Limb (tissue), 2 donors: ENCODE measurements at regions not wholly inside any gene's neighbourhood (a gene's known extent, or its start where the extent isn't known, plus 50 kb on each side); places are given as distances from the start of the nearest gene placed in this dataset.
A peak's percentile ranks its signal among the peaks of the same experiment; 100 is the strongest.
"Not testable (repeated sequence)": the region's sequence is repeated elsewhere in the genome, so short reads cannot be mapped to it uniquely, and the experiment has no call there.

Source experiments
- DNase-seq, 2 donors: peaks; one replicate each; pipeline ENCODE4 v3.0.0-alpha.2; 2016; ENCODE audit errors: extremely low spot score in 2 of 2

DNA sequence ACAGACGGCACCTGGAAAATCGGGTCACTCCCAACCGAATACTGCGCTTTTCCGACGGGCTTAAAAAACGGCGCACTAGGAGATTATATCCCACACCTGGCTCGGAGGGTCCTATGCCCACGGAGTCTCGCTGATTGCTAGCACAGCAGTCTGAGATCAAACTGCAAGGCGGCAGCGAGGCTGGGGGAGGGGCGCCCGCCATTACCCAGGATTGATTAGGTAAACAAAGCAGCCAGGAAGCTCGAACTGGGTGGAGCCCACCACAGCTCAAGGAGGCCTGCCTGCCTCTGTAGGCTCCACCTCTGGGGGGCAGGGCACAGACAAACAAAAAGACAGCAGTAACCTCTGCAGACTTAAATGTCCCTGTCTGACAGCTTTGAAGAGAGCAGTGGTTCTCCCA is 64.5 kb downstream of the SLC30A10 start:
- DNase-seq: not testable (repeated sequence)

DNA sequence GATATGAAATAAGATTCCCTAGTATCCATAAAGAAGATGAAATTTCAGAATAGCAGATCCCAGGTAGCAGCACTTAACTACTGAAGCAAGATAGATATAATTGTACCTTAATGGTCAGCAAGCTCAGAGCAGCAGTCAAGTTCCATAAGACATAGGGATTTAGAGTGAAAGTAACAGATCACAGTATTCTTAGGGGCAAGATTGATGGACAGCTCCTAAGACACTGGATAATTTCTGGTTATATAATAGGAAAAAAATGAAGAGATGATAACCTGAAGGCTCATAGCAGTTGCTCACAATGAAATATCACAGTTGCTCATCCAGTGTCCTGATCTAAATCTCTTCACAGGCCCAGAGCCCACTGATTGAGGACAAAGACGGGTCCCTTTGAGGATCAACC is 66.0 kb downstream of the SLC30A10 start:
- no peak for DNase-seq

DNA sequence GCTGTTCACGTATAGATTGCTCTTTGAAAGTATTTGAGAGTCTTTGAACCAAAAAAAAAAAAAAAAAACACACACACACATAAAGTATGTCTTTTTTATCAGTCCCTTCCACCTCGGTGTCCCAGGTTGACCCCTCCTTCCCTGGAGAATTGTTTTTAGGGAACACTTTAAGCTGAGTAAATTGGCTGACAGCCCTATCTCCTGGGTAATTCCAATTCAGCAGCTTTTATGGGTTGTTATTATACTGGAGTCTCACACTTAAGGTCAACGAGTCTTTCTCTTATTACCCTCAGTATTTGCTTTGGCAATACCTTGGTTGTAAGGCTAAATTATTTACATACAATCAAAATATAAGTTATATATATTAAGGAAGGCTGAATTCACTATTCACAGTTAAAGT is 69.4 kb downstream of the SLC30A10 start:
- no peak for DNase-seq

DNA sequence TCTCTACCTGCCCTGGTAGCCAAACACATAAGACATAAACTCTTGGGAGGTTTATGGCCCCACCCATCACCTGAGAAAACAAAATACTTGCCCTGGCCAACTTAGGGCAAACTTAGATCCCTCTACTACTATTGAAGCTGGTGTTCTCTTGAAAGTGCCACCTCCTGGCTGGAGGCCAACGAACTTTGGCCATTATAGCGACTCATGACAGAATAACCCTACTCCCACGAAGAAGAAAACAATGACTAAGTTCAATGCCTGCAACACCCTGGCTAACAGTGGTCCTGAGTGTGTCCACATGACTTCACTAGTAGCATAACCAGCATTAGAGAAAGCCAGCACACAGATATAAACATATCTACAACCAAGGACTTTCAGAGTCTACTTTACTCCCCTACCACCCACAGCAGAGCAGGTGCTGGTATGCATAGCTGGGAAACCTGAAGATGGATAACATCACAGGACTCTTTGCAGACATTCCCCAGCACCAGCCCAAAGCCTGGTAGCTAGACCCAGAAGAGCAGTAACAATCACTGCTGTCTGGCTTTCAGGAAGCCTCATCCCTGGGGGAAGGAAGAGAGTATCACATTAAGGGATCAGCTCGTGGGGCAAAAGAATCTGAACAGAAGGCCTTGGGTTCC is 81.0 kb downstream of the SLC30A10 start:
- no peak for DNase-seq

GRCh38 chr1:219839595-219839994 is 88.8 kb downstream of the SLC30A10 start:
- not testable (repeated sequence) for DNase-seq

- no peak for DNase-seq
Measured at GRCh38 chr1:219837994-219838294, 90.4 kb downstream of the SLC30A10 start.

GRCh38 chr1:219837274-219837993 is 90.9 kb downstream of the SLC30A10 start:
- peak in 1 of 2 donors; percentile 57 for DNase-seq

DNA sequence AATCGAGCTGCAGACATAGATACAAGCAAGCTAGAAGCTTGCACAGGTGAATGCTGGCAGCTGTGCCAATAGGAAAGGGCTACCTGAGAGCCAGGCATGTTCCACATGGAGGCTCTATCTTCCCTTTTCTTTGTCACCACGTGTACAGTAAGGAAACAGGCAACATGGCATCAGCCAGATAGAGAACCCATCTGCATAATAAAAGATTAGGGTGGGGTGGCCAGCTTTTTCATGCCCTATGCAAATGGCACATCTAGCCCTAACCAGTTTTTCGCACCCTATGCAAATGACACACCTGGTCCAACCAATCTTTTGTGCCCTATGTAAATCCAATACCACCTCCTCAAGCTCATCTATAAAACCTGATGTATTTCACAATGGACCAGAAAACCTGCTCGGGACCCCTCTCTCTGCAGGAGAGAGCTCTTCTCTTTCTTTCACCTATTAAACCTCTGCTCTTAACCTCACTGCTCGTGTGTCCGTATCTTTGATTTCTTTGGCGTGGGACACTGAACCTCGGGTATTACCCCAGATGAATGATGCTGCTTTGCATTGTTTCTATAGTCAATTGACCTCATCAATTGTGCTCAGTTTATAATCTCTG is 93.9 kb downstream of the SLC30A10 start:
- no peak for DNase-seq

GRCh38 chr1:219833214-219833815 is 95.0 kb downstream of the SLC30A10 start:
- no peak for DNase-seq

- no peak for DNase-seq
Measured at GRCh38 chr1:219826290-219826689, 102.1 kb downstream of the SLC30A10 start.

GRCh38 chr1:219825355-219825754 is 103.0 kb downstream of the SLC30A10 start:
- DNase-seq: no peak

DNA sequence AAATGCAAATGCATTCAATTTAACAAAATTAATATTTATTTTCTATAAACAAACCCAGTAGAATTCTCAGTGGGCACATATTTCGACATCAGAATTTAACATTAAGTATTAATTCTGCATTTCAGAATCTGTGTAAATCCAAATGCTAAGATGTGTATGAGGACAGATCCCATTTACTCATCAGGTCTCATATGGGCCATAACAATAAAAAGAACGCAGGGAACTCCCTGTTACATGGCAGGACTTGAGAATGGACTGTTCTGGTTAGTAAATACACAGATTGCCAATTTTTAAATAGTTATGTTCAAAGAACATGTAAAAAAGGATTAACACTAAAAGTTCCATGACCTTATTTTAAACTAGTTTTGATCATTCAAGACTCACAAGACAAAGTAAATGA is 104.0 kb downstream of the SLC30A10 start:
- no peak for DNase-seq

GRCh38 chr1:219820551-219820950 is 107.8 kb downstream of the SLC30A10 start:
- DNase-seq: no peak

DNA sequence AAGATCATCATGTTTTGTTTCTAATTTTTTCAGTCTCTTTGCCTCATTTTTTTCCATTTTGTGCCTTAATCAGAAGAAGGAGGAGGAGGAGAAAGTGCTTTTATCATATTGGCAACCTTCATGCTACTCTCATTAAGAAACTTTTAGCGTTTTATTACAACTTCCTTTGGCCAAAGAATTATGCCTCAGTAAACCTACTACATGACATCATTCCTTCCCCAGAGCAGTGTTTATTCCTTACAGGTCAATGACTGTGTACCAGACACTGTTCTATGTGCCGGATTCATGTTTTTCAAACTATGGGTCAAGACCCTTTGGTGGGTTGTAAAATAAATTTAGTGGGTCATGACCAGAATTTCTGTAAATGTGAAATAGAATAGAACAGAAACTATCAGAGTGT is 110.4 kb downstream of the SLC30A10 start:
- no peak for DNase-seq

GRCh38 chr1:219813294-219813693 is 115.1 kb downstream of the SLC30A10 start:
- no peak for DNase-seq

DNA sequence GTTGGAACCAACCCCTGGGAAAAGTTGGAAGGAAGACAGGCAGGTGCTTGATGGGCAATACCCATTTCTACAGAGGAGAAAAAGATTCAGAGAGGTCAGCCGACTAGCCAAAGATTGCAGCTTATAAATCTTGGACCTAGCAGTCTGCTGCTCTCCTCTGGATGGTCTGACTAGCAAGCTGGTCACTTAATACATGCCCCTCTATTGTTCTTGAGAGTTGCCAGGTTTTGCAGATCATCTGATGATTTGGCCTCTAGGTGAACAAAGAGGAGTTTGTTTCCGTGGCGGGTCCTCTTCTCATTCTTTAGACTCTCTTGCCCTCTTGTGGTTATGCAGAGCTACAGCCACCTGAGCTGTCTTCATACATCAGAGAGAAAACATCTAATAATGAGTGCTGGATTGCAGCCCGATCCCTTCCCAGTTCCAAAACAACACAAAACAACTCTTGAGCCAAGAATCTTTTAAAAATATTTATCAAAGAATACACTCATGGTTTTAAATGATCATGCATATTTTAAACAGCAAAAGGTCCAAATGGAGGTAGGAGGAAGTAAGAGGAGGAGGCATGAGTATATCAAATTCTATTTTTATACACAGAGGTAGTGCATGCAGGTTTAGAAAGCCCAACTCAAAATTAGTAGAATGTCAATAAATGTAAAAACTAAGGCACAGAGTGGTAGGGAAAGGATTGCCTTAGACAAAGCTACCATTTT is 115.7 kb downstream of the SLC30A10 start:
- DNase-seq: peak; percentile 51 to 90

GRCh38 chr1:219812086-219812485 is 116.3 kb downstream of the SLC30A10 start:
- DNase-seq: no peak

DNA sequence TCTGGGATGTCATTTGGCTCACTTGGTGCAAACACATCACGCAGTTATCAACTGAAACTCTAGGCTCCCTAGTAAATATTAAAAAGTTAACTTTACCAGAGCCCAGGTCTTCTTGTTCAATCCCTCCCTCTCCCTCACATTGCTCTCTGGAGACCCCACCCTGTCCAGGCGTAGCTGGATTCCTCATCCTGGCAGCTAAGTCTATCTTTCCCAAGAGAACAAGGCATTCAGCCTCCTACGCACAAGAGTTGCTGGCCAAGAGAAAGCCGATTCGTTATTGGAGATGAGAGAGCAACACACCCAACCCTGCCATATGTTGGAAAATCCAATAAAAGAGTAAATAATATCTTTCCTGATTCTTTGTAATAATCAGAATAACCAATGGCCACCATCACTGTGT is 117.9 kb downstream of the SLC30A10 start:
- DNase-seq: no peak

DNA sequence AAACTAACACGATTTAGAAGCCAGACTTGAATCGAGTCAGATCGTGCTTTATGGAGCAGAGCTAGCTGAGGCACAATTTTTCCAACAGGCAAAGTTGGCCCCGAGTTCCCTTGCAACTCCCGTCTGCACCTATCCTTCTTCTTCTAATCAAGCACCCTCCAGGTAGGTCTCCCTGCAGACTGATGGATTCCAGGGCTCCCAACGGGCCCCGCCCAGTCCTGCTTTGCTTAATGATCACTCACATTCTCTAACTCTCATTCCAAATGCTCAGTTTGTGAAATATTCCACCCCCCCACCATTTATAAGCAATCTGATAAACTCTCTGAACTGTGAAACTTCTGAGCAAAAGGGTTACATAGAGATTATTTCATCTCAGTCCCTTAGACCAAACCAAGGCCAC is 119.6 kb downstream of the SLC30A10 start:
- no peak for DNase-seq

DNA sequence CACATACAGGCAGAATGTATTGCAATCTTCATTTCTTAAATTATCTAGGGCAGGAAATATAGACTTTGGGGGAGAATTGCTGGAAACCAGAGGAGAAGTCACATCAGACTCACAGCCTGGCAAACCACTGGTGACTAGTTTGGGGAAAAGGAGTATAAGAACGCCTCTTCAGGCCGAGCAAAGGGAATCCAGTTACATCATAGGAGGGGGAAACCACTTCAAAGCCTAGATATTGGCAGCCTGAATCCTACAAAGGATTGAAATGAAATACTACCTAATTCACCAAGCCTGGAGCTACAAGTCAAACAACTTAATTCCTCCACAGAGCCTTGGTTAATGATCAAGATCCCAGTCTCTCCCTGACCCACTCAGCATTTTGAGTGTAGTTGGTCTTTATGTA is 121.7 kb downstream of the SLC30A10 start:
- DNase-seq: no peak

DNA sequence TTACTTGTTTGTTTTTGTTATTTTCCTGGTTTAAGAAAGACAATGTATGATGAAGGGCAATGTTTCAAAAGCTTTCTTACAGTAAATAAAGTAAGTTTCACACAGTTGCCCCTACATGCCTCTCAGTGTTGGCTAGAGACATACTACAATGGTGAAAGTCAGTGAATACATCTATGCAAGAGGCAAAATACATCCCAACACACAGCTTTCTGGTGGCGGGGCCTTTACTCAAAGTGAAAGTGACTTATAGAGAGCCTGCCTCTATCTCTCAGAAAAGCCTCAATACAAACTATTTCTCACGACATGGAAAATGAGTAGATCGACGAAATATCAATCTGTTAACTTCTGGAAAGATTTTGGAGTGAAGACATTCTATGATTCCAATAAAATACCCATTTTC is 122.3 kb downstream of the SLC30A10 start:
- no peak for DNase-seq

DNA sequence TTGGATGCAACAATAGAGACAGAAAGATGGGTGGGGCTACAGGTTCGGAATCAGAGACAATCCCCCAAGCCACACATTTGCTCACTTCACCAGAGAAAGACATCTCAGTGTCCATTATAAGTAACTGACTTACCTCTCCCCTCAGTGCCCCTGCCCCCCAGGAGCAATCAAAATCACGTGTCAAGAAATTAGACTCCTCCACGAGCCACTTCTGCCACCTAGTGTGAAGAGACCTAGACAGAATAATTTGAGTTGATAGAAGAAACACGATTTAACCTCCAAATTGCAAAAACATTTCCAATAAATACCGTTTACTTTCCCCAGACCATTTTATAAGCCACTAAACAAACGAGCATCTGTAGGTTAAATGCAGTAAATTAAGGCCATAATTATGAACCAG is 123.2 kb downstream of the SLC30A10 start:
- no peak for DNase-seq
